ENCODE measurements at regions not wholly inside any gene's neighbourhood (a gene's known extent, or its start where the extent isn't known, plus 50 kb on each side); places are given as distances from the start of the nearest gene placed in this dataset.
"Not testable (repeated sequence)": the region's sequence is repeated elsewhere in the genome, so short reads cannot be mapped to it uniquely, and the experiment has no call there.

GRCh38 chr1:157429601-157430240 is 122.6 kb downstream of the FCRL5 start:
- no peak overlapping the region for H2AFZ ChIP-seq (ENCODE audit: low read length)
- no peak overlapping the region for H3K4me2 ChIP-seq (ENCODE audit: extremely low read depth, insufficient read depth, low read length)
- no peaks in the 10 kb centered on the region for H3K9me3 ChIP-seq (ENCODE audit: control insufficient read depth, insufficient read depth, low read depth, low read length)
- H3K27ac ChIP-seq (ENCODE audit: insufficient read depth, low read length) = no peak overlapping the region
- H3K79me2 ChIP-seq (ENCODE audit: control insufficient read depth, insufficient read depth, low read length) = no peaks in the 10 kb centered on the region
- no peaks in the 10 kb centered on the region for H4K20me1 ChIP-seq (ENCODE audit: control insufficient read depth, extremely low read depth, insufficient read depth, low read length)
- no peak overlapping the region for H3K9ac ChIP-seq (ENCODE audit: insufficient read depth, low read length)
- no peak for TF ChIP-seq CTCF (conservative IDR thresholded peaks at IDR 0.05 in 1 of 2, IDR thresholded peaks at IDR 0.05 in 1 of 2; ENCODE audit: low read depth in 1 of 2, low read length in 2 of 2)
- TF ChIP-seq EZH2 (IDR thresholded peaks at IDR 0.05; ENCODE audit: low read length, missing control alignments) = no peak
- no peaks in the 10 kb centered on the region for H3K27me3 ChIP-seq (ENCODE audit: control insufficient read depth, insufficient read depth, low read length)
- H3K4me3 ChIP-seq (replicated peaks in 1 of 4; ENCODE audit: control extremely low read depth in 1 of 4, insufficient read depth in 1 of 4, low read depth in 3 of 4, low read length in 4 of 4) = no peak overlapping the region
- DNase-seq (ENCODE audit: low read depth in 2 of 2) = peak in 1 of 2 donors; percentile 1
- no peaks in the 10 kb centered on the region for H3K36me3 ChIP-seq (ENCODE audit: control insufficient read depth, insufficient read depth, low read length)
- no peaks in the 10 kb centered on the region for H3K4me1 ChIP-seq (ENCODE audit: control insufficient read depth, extremely low read depth, insufficient read depth, low read length)

GRCh38 chr1:157423764-157424163 is 128.6 kb downstream of the FCRL5 start:
- not testable (repeated sequence) for H2AFZ ChIP-seq (ENCODE audit: low read length); H3K27ac ChIP-seq (ENCODE audit: insufficient read depth, low read length); H3K9me3 ChIP-seq (ENCODE audit: control insufficient read depth, insufficient read depth, low read depth, low read length); H3K9ac ChIP-seq (ENCODE audit: insufficient read depth, low read length); H3K4me2 ChIP-seq (ENCODE audit: extremely low read depth, insufficient read depth, low read length); H3K4me3 ChIP-seq (replicated peaks in 1 of 4; ENCODE audit: control extremely low read depth in 1 of 4, insufficient read depth in 1 of 4, low read depth in 3 of 4, low read length in 4 of 4); H3K4me1 ChIP-seq (ENCODE audit: control insufficient read depth, extremely low read depth, insufficient read depth, low read length); H4K20me1 ChIP-seq (ENCODE audit: control insufficient read depth, extremely low read depth, insufficient read depth, low read length); H3K27me3 ChIP-seq (ENCODE audit: control insufficient read depth, insufficient read depth, low read length); H3K79me2 ChIP-seq (ENCODE audit: control insufficient read depth, insufficient read depth, low read length); DNase-seq (ENCODE audit: low read depth in 2 of 2); H3K36me3 ChIP-seq (ENCODE audit: control insufficient read depth, insufficient read depth, low read length)

- Histone ChIP-seq H3K27ac (ENCODE audit: insufficient read depth, low read length) (no peak overlapping the region), H4K20me1 (ENCODE audit: control insufficient read depth, extremely low read depth, insufficient read depth, low read length) (no peaks in the 10 kb centered on the region), H3K79me2 (ENCODE audit: control insufficient read depth, insufficient read depth, low read length) (no peaks in the 10 kb centered on the region), H3K36me3 (ENCODE audit: control insufficient read depth, insufficient read depth, low read length) (no peaks in the 10 kb centered on the region), H3K4me3 (replicated peaks in 1 of 4; ENCODE audit: control extremely low read depth in 1 of 4, insufficient read depth in 1 of 4, low read depth in 3 of 4, low read length in 4 of 4) (no peak overlapping the region), H3K9me3 (ENCODE audit: control insufficient read depth, insufficient read depth, low read depth, low read length) (no peaks in the 10 kb centered on the region), H3K27me3 (ENCODE audit: control insufficient read depth, insufficient read depth, low read length) (no peaks in the 10 kb centered on the region), H3K4me1 (ENCODE audit: control insufficient read depth, extremely low read depth, insufficient read depth, low read length) (no peaks in the 10 kb centered on the region), H3K4me2 (ENCODE audit: extremely low read depth, insufficient read depth, low read length) (no peak overlapping the region), H2AFZ (ENCODE audit: low read length) (no peak overlapping the region), H3K9ac (ENCODE audit: insufficient read depth, low read length) (no peak overlapping the region)
- DNase-seq (ENCODE audit: low read depth in 2 of 2) = no peak
- TF ChIP-seq CTCF (conservative IDR thresholded peaks at IDR 0.05 in 1 of 2, IDR thresholded peaks at IDR 0.05 in 1 of 2; ENCODE audit: low read depth in 1 of 2, low read length in 2 of 2) = no peak
- TF ChIP-seq EZH2 (IDR thresholded peaks at IDR 0.05; ENCODE audit: low read length, missing control alignments) = no peak
Observed at GRCh38 chr1:157419845-157420542, 132.3 kb downstream of the FCRL5 start.

All from fibroblast of lung (primary cell).